IMR-90 (cell line): ENCODE measurements at regions not wholly inside any gene's neighbourhood (a gene's known extent, or its start where the extent isn't known, plus 50 kb on each side); places are given as distances from the start of the nearest gene placed in this dataset.

ENCODE experiments used
- ATAC-seq: fragments of 200-7000 bp; cut with Tn5 transposase; 2 replicates; pipeline ENCODE4 v1.9.1; 2020; ENCODE audit warnings: low read depth, mild to moderate bottlenecking, moderate library complexity
- BruUV-seq: library from RNA; stranded (reverse); fragments of 400-500 nt; replicated peaks from 2 replicates; lab custom pipeline; 2021; lab: Mats Ljungman, UMichigan
- CTCF ChIA-PET: fragments of 300-600 bp; formaldehyde crosslinking; extraction: SDS; loops from one replicate; lab custom pipeline; 2021; ENCODE audit warnings: antibody characterized with exemption; lab: Yijun Ruan, JAX
- POLR2A ChIA-PET: fragments of 300-600 bp; sonication (Branson Sonifier 250); formaldehyde crosslinking; loops from one replicate; lab custom pipeline; 2022; ENCODE audit warnings: antibody characterized with exemption; ENCODE audit not compliant: unreplicated experiment; lab: Charles Lee
- DNase-seq: peaks from one replicate; pipeline ENCODE4 v3.0.0; 2013
- H2AFZ ChIP-seq: replicated peaks from 2 replicates; pipeline ENCODE3; 2013; ENCODE audit warnings: low read length, mild to moderate bottlenecking; ENCODE audit not compliant: poor library complexity
- H2AK5ac ChIP-seq: 2 replicates; pipeline ENCODE4 v1.6.1; 2013; ENCODE audit warnings: low read depth, low read length, inconsistent platforms
- H2AK9ac ChIP-seq: replicated peaks from 2 replicates; pipeline ENCODE3; 2013; ENCODE audit warnings: mild to moderate bottlenecking, low read depth, low read length, moderate library complexity; ENCODE audit not compliant: poor library complexity
- H2BK120ac ChIP-seq: 2 replicates; pipeline ENCODE4 v1.6.1; 2013; ENCODE audit warnings: low read depth, low read length, inconsistent platforms
- H2BK15ac ChIP-seq: 3 replicates; pipeline ENCODE4 v1.6.1; 2013; ENCODE audit warnings: low read depth, low read length, inconsistent platforms
- H2BK20ac ChIP-seq: 2 replicates; pipeline ENCODE4 v1.6.1; 2013; ENCODE audit warnings: low read depth, mild to moderate bottlenecking, inconsistent platforms, low read length, moderate library complexity
- H2BK5ac ChIP-seq: 2 replicates; pipeline ENCODE4 v1.6.1; 2013; ENCODE audit warnings: mild to moderate bottlenecking, low read depth, low read length, inconsistent platforms; ENCODE audit not compliant: poor library complexity, severe bottlenecking
- H3K14ac ChIP-seq: replicated peaks from 2 replicates; pipeline ENCODE4 v1.6.1; 2013; ENCODE audit warnings: low read depth, low read length, inconsistent platforms
- H3K18ac ChIP-seq: 2 replicates; pipeline ENCODE4 v1.6.1; 2013; ENCODE audit warnings: low read depth, low read length, control low read depth
- H3K23ac ChIP-seq: 2 replicates; pipeline ENCODE4 v1.6.1; 2013; ENCODE audit warnings: low read depth, low read length, inconsistent platforms
- H3K27ac ChIP-seq: 2 replicates; pipeline ENCODE4 v1.5.1; 2013; ENCODE audit warnings: mild to moderate bottlenecking, control low read depth, low read length; ENCODE audit not compliant: insufficient read depth
- H3K27me3 ChIP-seq: 2 replicates; pipeline ENCODE4 v1.6.1; 2013; ENCODE audit warnings: low read length; ENCODE audit not compliant: control insufficient read depth, insufficient read depth
- H3K36me3 ChIP-seq: 2 replicates; pipeline ENCODE4 v1.6.1; 2013; ENCODE audit warnings: low read length, mixed read lengths; ENCODE audit not compliant: control insufficient read depth, insufficient read depth
- H3K4ac ChIP-seq: 2 replicates; pipeline ENCODE4 v1.6.1; 2013; ENCODE audit warnings: low read depth, low read length, inconsistent platforms
- H3K4me1 ChIP-seq: 2 replicates; pipeline ENCODE4 v1.6.1; 2013; ENCODE audit warnings: low read length, mixed read lengths; ENCODE audit not compliant: control insufficient read depth, insufficient read depth
- H3K4me2 ChIP-seq: 2 replicates; pipeline ENCODE4 v1.6.1; 2013; ENCODE audit warnings: low read depth, mild to moderate bottlenecking, control low read depth, low read length, moderate library complexity
- H3K4me3 ChIP-seq: 2 replicates; pipeline ENCODE4 v1.5.1; 2013; ENCODE audit warnings: low read depth, mild to moderate bottlenecking, control low read depth, low read length, moderate library complexity; ENCODE audit not compliant: insufficient read depth
- H3K56ac ChIP-seq: 2 replicates; pipeline ENCODE4 v1.6.1; 2013; ENCODE audit warnings: low read length, inconsistent platforms; ENCODE audit not compliant: insufficient read depth; ENCODE audit errors: extremely low read depth
- H3K79me1 ChIP-seq, 2 experiments: 2 replicates each; pipeline ENCODE4 v1.6.1; 2013; ENCODE audit warnings: low read length in 2 of 2, inconsistent platforms in 1 of 2, low read depth in 1 of 2
- H3K9ac ChIP-seq: 2 replicates; pipeline ENCODE4 v1.6.1; 2013; ENCODE audit warnings: low read depth, low read length, control low read depth
- H3K9me1 ChIP-seq: 2 replicates; pipeline ENCODE4 v1.6.1; 2013; ENCODE audit warnings: low read length, inconsistent platforms; ENCODE audit not compliant: insufficient read depth
- H3K9me3 ChIP-seq: 2 replicates; pipeline ENCODE4 v1.6.1; 2013; ENCODE audit warnings: low read length; ENCODE audit not compliant: control insufficient read depth, insufficient read depth
- H4K20me1 ChIP-seq: 2 replicates; pipeline ENCODE4 v1.6.1; 2013; ENCODE audit warnings: low read length, inconsistent platforms; ENCODE audit not compliant: insufficient read depth
- H4K5ac ChIP-seq: 2 replicates; pipeline ENCODE4 v1.6.1; 2013; ENCODE audit warnings: mild to moderate bottlenecking, low read depth, low read length, control low read depth
- H4K8ac ChIP-seq, 2 experiments: 2 replicates each; pipeline ENCODE4 v1.6.1; 2013; ENCODE audit warnings: low read depth in 2 of 2, low read length in 2 of 2, control low read depth in 1 of 2, inconsistent platforms in 1 of 2
- H4K91ac ChIP-seq: 2 replicates; pipeline ENCODE4 v1.6.1; 2013; ENCODE audit warnings: low read depth, low read length, inconsistent platforms; ENCODE audit not compliant: insufficient read depth
- BHLHE40 ChIP-seq: fragments of 150-350 bp; IDR thresholded peaks from 2 replicates; pipeline ENCODE4 v1.6.1; 2016; ENCODE audit warnings: mild to moderate bottlenecking, low read depth, low read length
- CHD1 ChIP-seq: IDR thresholded peaks from 2 replicates; pipeline ENCODE4 v1.6.1; 2012; ENCODE audit warnings: low read depth, low read length, improper control_type of control experiment
- CTCF ChIP-seq: conservative IDR thresholded peaks from 2 replicates; pipeline ENCODE4 v1.5.1; 2012; ENCODE audit warnings: mild to moderate bottlenecking, low read depth, low read length, improper control_type of control experiment
- MAFK ChIP-seq: IDR thresholded peaks from 2 replicates; pipeline ENCODE4 v1.6.1; 2012; ENCODE audit warnings: low read depth, low read length, improper control_type of control experiment
- MXI1 ChIP-seq: IDR thresholded peaks from 2 replicates; pipeline ENCODE4 v1.6.1; 2012; ENCODE audit warnings: low read depth, mild to moderate bottlenecking, low read length, moderate library complexity, borderline replicate concordance
- RAD21 ChIP-seq: IDR thresholded peaks from 2 replicates; pipeline ENCODE4 v1.6.1; 2012; ENCODE audit warnings: low read length, improper control_type of control experiment
- RFX5 ChIP-seq: IDR thresholded peaks from 2 replicates; pipeline ENCODE4 v1.8.0; 2012; ENCODE audit warnings: low read depth, mild to moderate bottlenecking, low read length, moderate library complexity
- SMC3 ChIP-seq: fragments of 150-350 bp; IDR thresholded peaks from 2 replicates; pipeline ENCODE4 v1.6.1; 2016; ENCODE audit warnings: low read depth, mild to moderate bottlenecking, antibody characterized with exemption, low read length, moderate library complexity
- USF2 ChIP-seq: fragments of 150-350 bp; IDR thresholded peaks from 2 replicates; pipeline ENCODE4 v1.6.1; 2017; ENCODE audit warnings: mild to moderate bottlenecking, antibody characterized with exemption, low read length, low read depth
- WGBS, 2 experiments: methylation state at CpG; one replicate each; pipeline versions ENCODE4 v1.1.5 to v1.1.7; 2013; ENCODE audit warnings: missing lambda C conversion rate in 2 of 2; ENCODE audit not compliant: insufficient read length in 1 of 2; ENCODE audit errors: extremely low coverage in 2 of 2; 5-methylcytosine and 5-hydroxymethylcytosine counted together
- dilution Hi-C: fragments of 300-500 bp; cut with HindIII; formaldehyde crosslinking; loops from one replicate; pipeline ENCODE4 v1.14.3; 2018; ENCODE audit warnings: low sequenced_read_pairs; ENCODE audit not compliant: unreplicated experiment
- in situ Hi-C: fragments of 300-500 bp; cut with MboI; formaldehyde crosslinking; loops from 3 replicates; pipeline ENCODE4 v1.14.3; 2019; ENCODE audit warnings: low sequenced_read_pairs, inconsistent platforms, mixed read lengths
- intact Hi-C: fragments of 100-400 bp; cut with micrococcal nuclease; formaldehyde crosslinking; loops from 2 replicates; pipeline ENCODE4 v1.10.0; 2022

GRCh38 chr17:77893144-77894044 lies 65.1 kb upstream of the TNRC6C start:
- CTCF ChIA-PET, result interaction anchor here (0.5 kb wide), 1 partner anchor 1090 kb away, joined by 3 read pairs; no protein-coding TSS in a partner anchor
- intact Hi-C loops, result no loop called here

More at GRCh38 chr17:77893144-77894044, 65.1 kb upstream of the TNRC6C start:
- no peaks in the 10 kb centered on the region for H3K9me1 ChIP-seq
- H3K18ac ChIP-seq, result no peak overlapping the region
- H2BK15ac ChIP-seq, result no peak overlapping the region
- no peaks in the 10 kb centered on the region for H3K9me3 ChIP-seq
- no peak overlapping the region for H3K4me2 ChIP-seq
- H3K4me3 ChIP-seq, result no peak overlapping the region
- no peak overlapping the region for H2BK20ac ChIP-seq
- POLR2A ChIA-PET, result no interaction called here
- no peak overlapping the region for H3K23ac ChIP-seq
- no peaks in the 10 kb centered on the region for H3K36me3 ChIP-seq
- H2BK5ac ChIP-seq, result no peak overlapping the region
- no peak overlapping the region for H2AK5ac ChIP-seq
- no peak overlapping the region for H2BK120ac ChIP-seq
- peaks cover 46% of the 10 kb centered on the region for H3K27me3 ChIP-seq
- no peak overlapping the region for H3K27ac ChIP-seq
- WGBS, 2 experiments, result no CpG with 5 or more reads among the region's 23 CpGs
- no peak for ATAC-seq
- H4K8ac ChIP-seq, result no peak overlapping the region
- DNase-seq, result no peak
- H3K9ac ChIP-seq, result no peak overlapping the region
- no peak overlapping the region for H3K14ac ChIP-seq
- no peaks in the 10 kb centered on the region for H3K79me1 ChIP-seq
- H4K5ac ChIP-seq, result no peak overlapping the region
- in situ Hi-C loops, result no loop called here
- no peaks in the 10 kb centered on the region for H3K4me1 ChIP-seq
- H2AFZ ChIP-seq, result no peak overlapping the region
- dilution Hi-C loops, result no loop called here
- H4K91ac ChIP-seq, result no peak overlapping the region
- no peak for TF ChIP-seq CHD1
- TF ChIP-seq SMC3, result no peak
- TF ChIP-seq RFX5, result no peak
- TF ChIP-seq CTCF, result no peak
- no peak for TF ChIP-seq USF2
- TF ChIP-seq MAFK, result no peak
- no peak for TF ChIP-seq RAD21
- TF ChIP-seq MXI1, result no peak
- no peak for TF ChIP-seq BHLHE40
- no peak overlapping the region for H3K4ac ChIP-seq
- no peak overlapping the region for H2AK9ac ChIP-seq
- H3K56ac ChIP-seq, result no peak overlapping the region
- H4K20me1 ChIP-seq, result no peaks in the 10 kb centered on the region; the same call in 1 of the 2 replicates
- no TSS peak for BruUV-seq
